Left ventricle myocardium superior (tissue), 1 donor: ENCODE measurements at regions not wholly inside any gene's neighbourhood (a gene's known extent, or its start where the extent isn't known, plus 50 kb on each side); places are given as distances from the start of the nearest gene placed in this dataset.
A peak's percentile ranks its signal among the peaks of the same experiment; 100 is the strongest.
"Not testable (repeated sequence)": the region's sequence is repeated elsewhere in the genome, so short reads cannot be mapped to it uniquely, and the experiment has no call there.

Experiments used
- ATAC-seq: fragments of 200-7000 bp; cut with Tn5 transposase; one replicate; pipeline ENCODE4 v1.9.1; 2020; ENCODE audit warnings: mild to moderate bottlenecking, moderate library complexity
- DNase-seq: peaks from one replicate; pipeline ENCODE4 v3.0.0-alpha.2; 2020
- intact Hi-C: fragments of 100-400 bp; cut with micrococcal nuclease; formaldehyde crosslinking; loops from one replicate; pipeline ENCODE4 v1.11.0; 2022
- donor health status: DM: no; HTN: yes; CAD: no; lungs with severe emphysema.

DNA sequence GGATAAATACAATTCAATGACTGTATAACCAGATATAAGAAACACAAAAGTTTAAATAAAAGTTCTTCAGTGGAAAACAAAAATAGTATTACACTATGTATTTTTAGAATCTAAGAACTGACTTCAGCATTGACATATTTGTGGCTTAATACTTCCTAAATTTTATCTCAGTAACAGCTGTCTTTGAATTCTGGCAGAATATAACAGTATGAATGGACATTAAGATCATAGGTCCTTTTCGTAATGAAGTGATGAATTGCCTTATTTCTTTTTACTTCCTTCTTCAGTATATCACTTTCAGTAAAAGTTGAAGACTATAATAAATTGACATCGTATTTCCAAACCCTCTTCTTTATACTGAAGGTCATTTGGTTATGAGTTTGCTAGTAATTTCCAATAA, 1030.0 kb downstream of the MRPL39 start:
- no peak for ATAC-seq
- intact Hi-C loops = no loop called here
- DNase-seq = no peak

DNA sequence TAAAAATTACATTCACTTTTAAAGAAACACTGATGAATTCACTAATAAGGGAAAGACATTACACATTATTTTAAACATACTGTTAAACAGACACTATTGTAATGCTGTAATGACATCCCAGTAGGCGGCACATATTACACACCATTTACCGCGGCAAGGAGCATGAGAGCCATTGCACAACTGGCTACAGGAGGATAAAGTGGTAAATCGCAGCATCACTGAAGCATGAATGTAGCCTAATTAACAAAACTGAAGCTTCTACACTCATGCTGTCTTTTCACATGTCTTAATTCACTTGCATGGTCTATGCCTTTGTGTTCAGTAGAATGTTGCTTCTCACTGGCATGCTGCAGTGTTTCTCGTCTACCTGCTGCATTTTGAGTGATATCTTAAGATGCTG, 1046.0 kb downstream of the MRPL39 start:
- intact Hi-C loops = loop anchor here (10.0 kb wide), 1 partner anchor 56 kb away; no protein-coding TSS in a partner anchor
- no peak for ATAC-seq

DNA sequence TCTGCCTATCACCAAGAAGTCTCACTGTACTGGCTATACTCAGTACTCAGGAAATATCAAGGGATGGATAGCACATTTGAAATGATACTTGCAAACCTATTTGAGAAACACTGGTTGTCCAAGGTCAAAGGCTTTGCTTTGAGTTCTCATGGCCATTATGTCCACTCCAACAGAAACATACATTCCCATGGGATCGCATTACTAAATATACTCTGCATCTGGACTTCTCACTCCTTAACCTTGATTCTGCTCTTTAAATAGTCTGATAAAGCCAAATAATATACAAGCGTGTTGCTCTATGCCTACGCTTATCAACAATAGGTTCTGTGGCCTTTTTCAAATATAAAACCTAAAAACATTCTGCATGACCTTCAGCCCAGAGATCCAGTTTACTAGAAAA, 1054.8 kb downstream of the MRPL39 start:
- ATAC-seq = peak; percentile 52
- intact Hi-C loops = no loop called here
- no peak for DNase-seq

More for the DNA sequence above, 1046.0 kb downstream of the MRPL39 start:
- DNase-seq = no peak

DNA sequence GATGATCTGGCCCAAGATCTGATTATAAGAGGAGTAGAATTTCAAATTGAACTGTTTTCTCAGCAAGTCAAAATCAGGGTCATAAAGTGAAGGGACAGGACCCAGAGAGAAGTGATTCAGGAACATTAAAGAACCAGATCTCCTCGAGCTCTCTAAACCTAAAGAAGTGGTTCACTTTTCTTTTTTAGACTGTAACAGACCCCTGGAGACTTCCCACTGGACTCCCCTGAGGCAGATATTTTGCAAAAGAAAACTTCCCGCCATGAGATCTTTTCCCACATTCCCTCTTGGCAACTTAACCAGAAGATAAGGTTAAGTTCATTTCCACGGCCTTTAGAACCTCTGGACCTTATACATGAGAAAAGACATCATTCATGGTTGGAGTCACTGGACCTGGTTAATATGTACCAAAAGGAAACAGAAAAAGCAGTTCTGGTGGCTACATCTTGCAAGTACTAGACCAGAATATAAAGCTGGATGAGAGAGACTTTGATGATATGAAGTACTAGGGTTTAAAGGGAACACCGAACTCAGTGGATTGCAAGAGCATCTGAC, 1061.4 kb downstream of the MRPL39 start:
- no peak for DNase-seq
- peak; percentile 60 for ATAC-seq
- intact Hi-C loops = no loop called here

DNA sequence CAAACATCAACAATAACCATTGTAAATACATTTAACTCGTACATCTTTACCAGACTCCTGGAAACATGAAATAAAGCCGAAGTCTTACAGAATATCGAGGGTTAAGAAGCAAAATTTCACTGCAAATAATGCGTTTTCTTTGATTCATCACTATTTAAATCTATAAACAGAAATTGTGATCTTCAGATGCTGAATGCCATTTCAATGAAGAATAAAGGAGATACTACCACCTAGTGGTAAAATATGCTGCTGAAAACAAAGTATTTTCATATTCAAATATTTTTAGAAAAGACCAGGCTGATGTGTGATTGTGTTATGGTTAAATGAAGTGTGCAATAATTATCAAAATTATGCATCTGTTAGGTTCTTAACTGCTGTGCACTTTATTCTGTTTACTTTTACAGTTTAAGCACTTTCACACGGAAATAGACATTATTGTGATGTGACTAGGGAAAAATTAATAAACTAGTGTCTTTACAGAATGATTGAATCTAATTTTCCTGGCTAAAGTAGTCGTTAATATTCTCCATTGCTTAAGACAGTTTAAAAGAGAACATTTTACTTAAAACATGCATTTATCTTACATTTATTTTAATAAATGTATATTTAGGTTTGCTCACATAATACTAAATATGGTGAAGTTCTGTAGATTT, 1093.1 kb downstream of the MRPL39 start:
- ATAC-seq = no peak
- intact Hi-C loops = no loop called here
- no peak for DNase-seq

DNA sequence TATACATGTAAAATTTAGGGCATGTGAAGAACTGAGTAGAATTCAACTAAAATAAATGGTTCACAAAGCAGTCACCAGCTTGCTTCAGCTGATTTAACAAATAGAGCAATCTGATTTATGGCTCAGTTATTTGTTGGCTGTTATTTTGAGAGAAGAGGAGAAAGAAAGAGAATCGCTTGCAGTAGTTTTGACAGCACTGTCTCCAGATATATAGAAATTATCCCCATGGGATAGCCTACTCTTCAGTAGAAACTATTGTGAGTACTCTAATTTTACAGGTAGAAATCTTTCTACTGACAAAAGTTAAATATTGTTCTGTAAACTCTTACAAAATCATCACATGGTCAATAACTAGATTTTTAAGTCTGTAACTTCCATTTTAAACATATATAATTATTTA, 1098.2 kb downstream of the MRPL39 start:
- intact Hi-C loops = loop anchor here (10.0 kb wide), 1 partner anchor 56 kb away; no protein-coding TSS in a partner anchor
- no peak for DNase-seq
- ATAC-seq = no peak

DNA sequence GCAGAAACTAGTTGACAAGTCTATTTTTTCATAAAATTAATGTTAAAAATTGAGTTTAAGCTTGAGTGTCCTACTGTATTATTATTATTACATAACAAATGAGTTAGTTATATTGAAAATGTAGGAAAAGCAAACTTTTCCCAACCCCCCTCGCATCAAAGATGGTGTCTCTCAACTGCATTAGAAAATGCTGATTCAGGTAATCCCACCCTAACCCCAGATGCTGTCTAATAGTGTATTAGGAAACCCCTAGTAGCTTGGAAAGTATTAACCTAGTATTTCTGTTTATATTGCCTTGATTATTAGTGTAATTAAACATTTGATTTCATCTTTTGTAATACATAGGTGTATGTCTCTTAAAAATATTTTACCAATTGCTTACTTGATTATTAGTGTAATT, 1120.3 kb downstream of the MRPL39 start:
- ATAC-seq (no peak), DNase-seq (no peak)
- intact Hi-C loops = no loop called here

DNA sequence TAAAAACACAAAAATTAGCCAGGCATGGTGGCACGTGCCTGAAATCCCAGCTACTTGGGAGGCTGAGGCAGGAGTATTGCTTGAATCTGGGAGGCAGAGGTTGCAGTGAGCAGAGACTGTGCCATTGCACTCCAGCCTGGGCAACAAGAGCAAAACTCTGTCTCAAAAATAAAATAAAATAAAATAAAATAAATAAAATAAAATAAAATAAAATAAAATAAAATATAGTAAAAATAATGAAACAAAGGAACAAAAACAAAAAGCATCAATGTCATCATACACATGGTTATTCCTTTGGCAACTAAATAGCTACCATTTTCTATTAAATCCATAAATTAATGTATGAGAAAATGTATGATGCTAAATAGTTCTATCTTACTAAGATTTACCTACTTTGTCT, 1123.9 kb downstream of the MRPL39 start:
- DNase-seq, intact Hi-C loops, ATAC-seq: not testable (repeated sequence)

DNA sequence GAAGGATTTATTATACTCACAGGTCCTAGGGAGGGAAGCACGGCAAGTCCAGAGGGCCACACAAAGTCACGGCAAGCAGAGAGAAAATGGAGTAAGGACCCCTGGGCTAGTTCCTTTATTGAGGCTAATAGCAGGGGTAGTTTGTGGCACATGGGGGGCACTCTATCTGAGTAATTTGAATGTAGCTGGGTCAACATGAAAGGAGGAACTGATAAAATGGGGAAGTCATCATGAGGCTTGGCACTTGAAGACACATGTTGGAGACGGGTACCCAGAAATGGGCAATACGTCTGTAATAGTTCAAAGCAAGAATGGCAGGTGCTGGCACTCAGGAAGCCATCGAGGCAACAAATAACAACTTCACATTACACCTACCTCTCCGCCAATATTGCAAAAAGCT, 1136.4 kb downstream of the MRPL39 start:
- DNase-seq = no peak
- intact Hi-C loops = no loop called here
- ATAC-seq = no peak

DNA sequence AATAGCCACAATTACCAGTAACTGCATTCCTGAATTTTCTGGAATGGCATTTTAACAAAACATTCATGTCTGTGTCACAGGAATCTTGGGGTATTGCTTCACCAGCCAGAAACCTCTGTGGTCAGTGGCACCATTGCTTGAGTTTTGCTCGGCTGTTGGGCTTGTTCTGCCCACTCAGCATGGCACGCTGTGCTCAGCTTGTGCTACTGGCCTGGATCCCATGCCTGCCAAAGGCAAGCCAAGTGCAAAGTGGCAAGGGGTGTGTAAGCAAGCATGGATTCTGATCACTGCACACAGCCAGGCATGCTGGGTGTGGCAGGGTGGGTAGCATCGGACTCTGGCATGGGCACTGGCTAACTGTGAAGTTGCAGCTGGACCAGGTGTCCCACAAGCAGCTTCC, 1150.9 kb downstream of the MRPL39 start:
- ATAC-seq = no peak
- intact Hi-C loops = no loop called here
- DNase-seq = no peak

DNA sequence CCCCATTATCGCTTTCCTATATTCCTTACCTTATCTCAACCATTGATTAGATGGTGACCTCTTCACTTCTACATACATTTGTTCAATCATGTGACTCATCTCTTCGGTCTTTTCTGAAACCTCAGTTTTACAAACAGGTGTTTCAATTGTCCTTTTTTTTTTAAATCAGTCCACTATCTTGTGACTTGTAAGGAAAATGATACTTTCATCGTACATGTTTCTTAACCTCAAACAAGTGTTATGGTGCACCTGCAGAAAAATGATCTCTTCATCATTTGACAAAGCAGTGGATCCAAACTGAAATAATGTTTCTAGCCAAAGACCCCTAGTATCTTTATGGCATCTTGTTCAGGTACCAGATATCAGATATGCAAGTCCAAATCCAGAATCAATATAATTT, 1157.2 kb downstream of the MRPL39 start:
- intact Hi-C loops = no loop called here
- DNase-seq (no peak), ATAC-seq (no peak)

DNA sequence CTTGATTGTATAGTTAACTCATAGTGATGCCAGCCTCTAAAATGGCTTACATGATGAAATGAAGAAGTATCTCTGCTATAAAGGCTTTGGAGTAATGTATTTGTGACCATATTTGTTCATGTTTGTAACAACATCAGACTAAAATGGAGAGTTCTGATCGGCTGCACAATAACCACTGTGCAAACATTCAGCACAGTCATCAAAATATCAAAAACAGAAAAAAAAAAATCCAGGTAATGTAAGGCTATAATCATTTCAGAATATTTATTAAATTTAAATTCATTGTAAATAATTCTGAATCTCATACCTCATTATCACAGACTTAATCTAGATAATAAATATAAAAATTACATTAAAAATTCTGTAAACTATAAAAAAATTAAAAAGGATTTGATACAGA, 1161.8 kb downstream of the MRPL39 start:
- DNase-seq (no peak), ATAC-seq (no peak)
- intact Hi-C loops = no loop called here

DNA sequence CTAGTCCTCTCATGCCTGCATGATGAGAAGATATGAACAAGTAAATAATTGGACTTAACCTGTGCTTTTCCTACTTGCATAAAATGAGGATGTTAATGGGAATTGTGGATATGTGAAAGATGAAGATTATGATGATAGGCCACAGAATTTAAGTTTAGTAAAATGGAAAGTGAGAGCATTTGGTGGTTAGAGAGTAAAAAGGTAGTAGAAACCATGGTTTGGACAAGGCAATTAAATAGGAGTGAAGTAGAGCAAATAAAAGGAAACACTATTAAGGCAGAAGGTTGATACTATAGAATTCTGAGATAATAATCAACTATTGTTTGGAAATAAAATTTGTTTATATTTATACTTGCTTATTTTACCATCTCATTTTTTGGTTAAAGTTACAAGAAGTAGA, 1162.5 kb downstream of the MRPL39 start:
- no peak for ATAC-seq
- no peak for DNase-seq
- intact Hi-C loops = no loop called here

DNA sequence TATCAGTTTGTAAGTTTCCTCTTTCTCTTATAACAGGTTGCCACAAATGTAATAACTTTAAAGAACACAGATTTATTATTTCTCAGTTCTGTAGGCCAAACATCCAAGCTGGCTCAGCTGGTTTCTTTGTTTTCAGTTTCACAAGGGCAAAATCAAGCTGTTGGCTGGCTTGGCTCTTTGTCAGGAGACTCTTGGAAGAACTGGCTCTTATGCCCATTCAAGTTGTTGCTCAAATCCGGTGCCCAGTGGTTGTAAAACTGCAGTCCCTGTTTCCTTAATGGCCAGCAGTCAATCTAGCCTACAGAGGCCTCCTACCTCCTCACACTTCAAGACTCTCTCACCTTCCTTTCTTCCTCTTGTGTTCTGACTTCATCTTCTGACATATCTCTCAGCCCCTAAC, 1171.0 kb downstream of the MRPL39 start:
- intact Hi-C loops = no loop called here
- no peak for ATAC-seq
- no peak for DNase-seq

DNA sequence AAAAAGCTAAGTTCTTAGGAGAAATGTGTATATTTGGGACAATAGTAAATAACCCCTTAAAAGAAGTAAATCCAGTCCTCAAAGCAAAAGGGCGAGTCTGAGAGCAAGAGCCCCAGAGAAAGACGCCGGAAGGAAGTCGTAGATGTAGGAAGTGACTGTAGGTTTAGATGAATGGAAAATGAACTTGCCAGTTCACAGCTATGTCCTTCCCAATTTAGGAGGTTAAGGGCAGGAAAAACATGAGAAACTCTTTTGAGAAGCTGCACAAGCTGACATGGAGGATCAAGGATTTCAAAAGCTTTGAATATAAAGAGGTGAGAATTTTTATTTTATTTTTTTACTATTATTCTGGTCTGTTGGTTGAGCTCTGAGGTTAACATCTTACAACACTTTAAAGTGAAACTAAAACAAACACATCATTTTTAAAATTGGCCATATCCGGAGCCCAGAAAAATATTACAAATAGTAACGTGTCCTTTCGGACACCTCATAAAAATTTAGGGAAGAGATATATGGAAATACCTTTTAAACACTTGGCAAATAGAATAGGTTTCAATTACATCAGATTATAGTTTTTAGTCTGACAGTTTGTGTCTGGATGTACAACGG, 1178.6 kb downstream of the MRPL39 start:
- DNase-seq = no peak
- ATAC-seq = no peak
- intact Hi-C loops = no loop called here

DNA sequence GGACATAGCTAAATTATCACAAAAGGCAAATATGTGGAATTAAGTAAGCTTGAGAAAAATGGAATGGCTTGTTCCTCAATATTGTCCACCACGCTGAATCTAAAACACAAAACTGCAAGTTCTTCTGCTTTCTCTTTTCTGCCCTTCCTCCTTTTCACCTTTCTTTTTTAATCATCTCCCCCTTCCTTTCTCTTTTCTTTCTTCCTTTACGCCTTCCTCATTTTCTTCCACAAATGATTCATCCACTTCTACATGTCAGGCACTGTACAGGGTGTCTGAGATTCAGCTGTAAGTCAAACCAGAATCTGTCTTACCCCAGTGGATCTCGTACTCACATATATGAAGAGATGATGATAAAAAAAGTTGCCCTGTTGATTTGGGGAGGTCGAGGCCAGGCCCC, 1182.5 kb downstream of the MRPL39 start:
- DNase-seq = no peak
- intact Hi-C loops = no loop called here
- ATAC-seq = no peak

DNA sequence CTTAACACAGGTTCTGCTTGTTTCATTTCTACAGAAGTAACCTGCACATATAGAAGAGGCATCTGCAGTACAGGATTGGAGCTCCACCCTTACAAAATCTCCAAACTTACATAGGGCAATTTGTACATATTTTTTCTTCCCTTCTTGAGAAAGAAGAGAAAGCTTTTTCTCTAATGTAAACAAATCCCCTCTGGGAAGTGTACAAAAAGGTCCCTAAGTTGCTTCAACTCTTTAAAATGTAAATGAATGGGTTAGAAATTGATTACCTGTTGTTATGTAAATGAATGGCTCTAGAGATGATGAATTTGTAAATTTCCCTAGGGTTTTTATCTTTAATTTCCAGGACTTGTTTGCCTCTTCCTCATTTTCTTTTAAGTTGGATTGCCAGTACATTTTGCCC, 1183.7 kb downstream of the MRPL39 start:
- ATAC-seq (no peak), DNase-seq (no peak)
- intact Hi-C loops = no loop called here

DNA sequence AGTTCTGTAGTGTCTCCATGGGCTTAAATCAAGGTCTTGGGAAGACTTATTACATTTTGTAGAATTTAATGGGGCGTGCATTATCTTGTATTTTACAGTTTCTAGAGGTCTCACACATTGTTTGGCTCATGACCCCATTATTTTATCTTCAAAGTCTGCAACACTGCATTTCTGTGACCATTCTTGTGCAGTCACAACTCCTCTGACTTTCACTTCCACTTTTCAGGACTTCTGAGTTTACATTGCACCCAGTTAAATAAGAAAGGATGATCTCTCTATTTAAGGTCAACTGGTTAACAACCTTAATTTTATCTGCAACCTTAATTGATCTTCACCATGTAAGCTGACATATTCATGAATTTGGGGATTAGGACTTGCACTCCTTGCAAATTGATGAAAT, 1186.6 kb downstream of the MRPL39 start:
- ATAC-seq (no peak), DNase-seq (no peak)
- intact Hi-C loops = no loop called here

DNA sequence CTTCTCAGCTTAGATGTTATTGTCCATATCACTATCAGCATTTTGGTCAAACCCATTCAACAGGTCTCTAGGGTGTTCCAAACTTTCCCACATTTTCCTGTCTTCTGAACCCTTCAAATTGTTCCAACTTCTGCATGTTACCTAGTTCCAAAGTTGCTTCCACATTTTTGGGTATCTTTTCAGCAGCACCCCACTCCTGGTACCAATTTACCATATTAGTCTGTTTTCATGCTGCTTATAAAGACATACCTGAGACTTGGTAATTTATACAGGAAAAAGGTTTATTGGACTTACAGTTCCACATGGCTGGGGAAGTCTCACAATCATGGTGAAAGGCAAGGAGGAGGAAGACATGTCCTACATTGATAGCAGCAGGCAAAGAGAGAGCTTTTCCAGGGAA, 1187.6 kb downstream of the MRPL39 start:
- DNase-seq, intact Hi-C loops, ATAC-seq: not testable (repeated sequence)

DNA sequence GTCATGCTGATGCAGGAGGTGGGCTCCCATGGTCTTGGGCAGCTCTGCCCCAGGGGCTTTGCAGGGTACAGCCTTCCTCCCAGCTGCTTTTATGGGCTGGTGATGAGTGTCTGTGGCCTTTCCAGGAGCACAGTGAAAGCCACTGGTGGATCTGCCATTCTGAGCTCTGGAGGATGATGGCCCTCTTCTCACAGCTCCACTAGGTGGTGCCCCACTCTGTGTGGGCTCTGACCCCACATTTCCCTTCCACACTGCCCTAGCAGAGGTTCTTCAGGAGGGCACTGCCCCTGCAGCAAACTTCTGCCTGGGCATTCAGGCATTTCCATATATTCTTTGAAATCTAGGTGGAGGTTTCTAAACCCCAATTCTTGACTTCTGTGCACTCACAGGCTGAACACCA, 1188.6 kb downstream of the MRPL39 start:
- DNase-seq (no peak), ATAC-seq (no peak)
- intact Hi-C loops = no loop called here

DNA sequence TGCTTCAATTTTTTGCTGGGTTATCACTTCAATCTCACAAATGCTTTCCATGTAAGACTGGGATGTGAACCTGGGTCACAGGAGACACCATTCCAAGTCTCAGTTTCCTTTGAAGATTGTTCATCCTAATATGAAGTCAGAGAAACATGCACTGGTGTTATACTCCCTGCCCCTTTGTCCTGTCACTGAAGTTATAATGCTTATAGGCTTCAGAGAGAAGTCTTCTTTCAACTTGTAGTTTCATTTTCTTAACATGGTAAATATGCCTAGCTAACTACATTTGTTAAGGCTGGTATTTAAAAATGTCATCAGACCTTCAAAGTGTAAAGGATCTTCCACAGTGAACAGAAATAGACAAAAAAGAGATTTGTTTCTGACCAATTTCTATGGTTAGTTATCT, 1195.9 kb downstream of the MRPL39 start:
- ATAC-seq = no peak
- DNase-seq = no peak
- intact Hi-C loops = no loop called here
